Choroid plexus epithelial cell (primary cell): ENCODE measurements at regions not wholly inside any gene's neighbourhood (a gene's known extent, or its start where the extent isn't known, plus 50 kb on each side); places are given as distances from the start of the nearest gene placed in this dataset.

Experiments used
- DNase-seq: peaks from one replicate; pipeline ENCODE4 v3.0.0-alpha.2; 2010; ENCODE audit warnings: low read depth
- H3K4me3 ChIP-seq: 2 replicates; pipeline ENCODE4 v1.5.1; 2011; ENCODE audit warnings: low read depth, mild to moderate bottlenecking, control low read depth, low read length, moderate library complexity
- CTCF ChIP-seq: conservative IDR thresholded peaks from 2 replicates; pipeline ENCODE4 v1.5.1; 2011; ENCODE audit warnings: low read depth, mild to moderate bottlenecking, control low read depth, inconsistent platforms, low read length, moderate library complexity

- DNase-seq = no peak
- no peak for TF ChIP-seq CTCF
- H3K4me3 ChIP-seq = no peak overlapping the region
Measured at GRCh38 chr15:72833561-72833960, 50.0 kb upstream of the ADPGK start.
